ENCODE measurements at regions not wholly inside any gene's neighbourhood (a gene's known extent, or its start where the extent isn't known, plus 50 kb on each side); places are given as distances from the start of the nearest gene placed in this dataset.

- DNase-seq (ENCODE audit: extremely low read depth, insufficient read length) = no peak
- Histone ChIP-seq H3K4me3 (replicated peaks; ENCODE audit: low read depth, low read length) (no peak overlapping the region), H3K27me3 (replicated peaks; ENCODE audit: control insufficient read depth, insufficient read depth, low read length) (no peaks in the 10 kb centered on the region), H3K36me3 (ENCODE audit: control insufficient read depth, insufficient read depth, low read length) (no peaks in the 10 kb centered on the region)
- no peak for TF ChIP-seq CTCF (IDR thresholded peaks at IDR 0.05; ENCODE audit: insufficient read depth, low read length, poor library complexity, severe bottlenecking)
Observed at GRCh38 chr22:48647051-48647450, 1180.6 kb downstream of the BRD1 start.

GRCh38 chr22:48646216-48646925 lies 1181.3 kb downstream of the BRD1 start:
- H3K27me3 ChIP-seq (replicated peaks; ENCODE audit: control insufficient read depth, insufficient read depth, low read length) = no peaks in the 10 kb centered on the region
- no peak for DNase-seq (ENCODE audit: extremely low read depth, insufficient read length)
- no peaks in the 10 kb centered on the region for H3K36me3 ChIP-seq (ENCODE audit: control insufficient read depth, insufficient read depth, low read length)
- H3K4me3 ChIP-seq (replicated peaks; ENCODE audit: low read depth, low read length) = no peak overlapping the region
- TF ChIP-seq CTCF (IDR thresholded peaks at IDR 0.05; ENCODE audit: insufficient read depth, low read length, poor library complexity, severe bottlenecking) = no peak

- TF ChIP-seq CTCF (IDR thresholded peaks at IDR 0.05; ENCODE audit: insufficient read depth, low read length, poor library complexity, severe bottlenecking) = no peak
- no peak overlapping the region for H3K4me3 ChIP-seq (replicated peaks; ENCODE audit: low read depth, low read length)
- DNase-seq (ENCODE audit: extremely low read depth, insufficient read length) = no peak
- no peaks in the 10 kb centered on the region for H3K27me3 ChIP-seq (replicated peaks; ENCODE audit: control insufficient read depth, insufficient read depth, low read length)
- no peaks in the 10 kb centered on the region for H3K36me3 ChIP-seq (ENCODE audit: control insufficient read depth, insufficient read depth, low read length)
Observed at GRCh38 chr22:48645766-48646165, 1181.9 kb downstream of the BRD1 start.

- no peak for DNase-seq (ENCODE audit: extremely low read depth, insufficient read length)
- Histone ChIP-seq H3K4me3 (replicated peaks; ENCODE audit: low read depth, low read length) (no peak overlapping the region), H3K36me3 (ENCODE audit: control insufficient read depth, insufficient read depth, low read length) (no peaks in the 10 kb centered on the region), H3K27me3 (replicated peaks; ENCODE audit: control insufficient read depth, insufficient read depth, low read length) (no peaks in the 10 kb centered on the region)
- no peak for TF ChIP-seq CTCF (IDR thresholded peaks at IDR 0.05; ENCODE audit: insufficient read depth, low read length, poor library complexity, severe bottlenecking)
Observed at GRCh38 chr22:48644997-48645396, 1182.7 kb downstream of the BRD1 start.

- DNase-seq (ENCODE audit: extremely low read depth, insufficient read length) = no peak
- no peaks in the 10 kb centered on the region for H3K36me3 ChIP-seq (ENCODE audit: control insufficient read depth, insufficient read depth, low read length)
- no peaks in the 10 kb centered on the region for H3K27me3 ChIP-seq (replicated peaks; ENCODE audit: control insufficient read depth, insufficient read depth, low read length)
- TF ChIP-seq CTCF (IDR thresholded peaks at IDR 0.05; ENCODE audit: insufficient read depth, low read length, poor library complexity, severe bottlenecking) = no peak
- H3K4me3 ChIP-seq (replicated peaks; ENCODE audit: low read depth, low read length) = no peak overlapping the region
Observed at GRCh38 chr22:48644108-48644507, 1183.6 kb downstream of the BRD1 start.
